ENCODE measurements at regions not wholly inside any gene's neighbourhood (a gene's known extent, or its start where the extent isn't known, plus 50 kb on each side); places are given as distances from the start of the nearest gene placed in this dataset.

- TF ChIP-seq POLR2A (IDR thresholded peaks at IDR 0.05): no peak
- no peak for TF ChIP-seq CTCF (IDR thresholded peaks at IDR 0.05)
These were observed 55.3 kb upstream of the SETBP1 start for GRCh38 chr18:44625386-44625785.

All from suprapubic skin (tissue), 3 donors.